Epithelial cell of proximal tubule (primary cell): ENCODE measurements at regions not wholly inside any gene's neighbourhood (a gene's known extent, or its start where the extent isn't known, plus 50 kb on each side); places are given as distances from the start of the nearest gene placed in this dataset.

Experiments
- DNase-seq: peaks from one replicate; pipeline ENCODE4 v3.0.0-alpha.2; 2011; ENCODE audit warnings: low read depth
- H3K4me3 ChIP-seq: 2 replicates; pipeline ENCODE4 v1.5.1; 2011; ENCODE audit warnings: low read depth, mild to moderate bottlenecking, low read length
- CTCF ChIP-seq: conservative IDR thresholded peaks from 2 replicates; pipeline ENCODE4 v1.5.1; 2012; ENCODE audit warnings: low read depth, mild to moderate bottlenecking, low read length

GRCh38 chr1:118317842-118318614, 133.0 kb upstream of the SPAG17 start:
- no peak for TF ChIP-seq CTCF
- DNase-seq = no peak
- no peak overlapping the region for H3K4me3 ChIP-seq

GRCh38 chr1:118306851-118307250, 121.8 kb upstream of the SPAG17 start:
- H3K4me3 ChIP-seq = no peak overlapping the region
- no peak for DNase-seq
- TF ChIP-seq CTCF = no peak

GRCh38 chr1:118304722-118305359, 119.8 kb upstream of the SPAG17 start:
- DNase-seq = no peak
- no peak overlapping the region for H3K4me3 ChIP-seq
- TF ChIP-seq CTCF = peak; percentile 68

- no peak for DNase-seq
- no peak for TF ChIP-seq CTCF
- H3K4me3 ChIP-seq = no peak overlapping the region
These were observed 118.5 kb upstream of the SPAG17 start for GRCh38 chr1:118303534-118303933.

- DNase-seq = no peak
- TF ChIP-seq CTCF = no peak
These were observed 118.0 kb upstream of the SPAG17 start for GRCh38 chr1:118303064-118303463.

GRCh38 chr1:118302145-118302544, 117.1 kb upstream of the SPAG17 start:
- no peak for TF ChIP-seq CTCF
- H3K4me3 ChIP-seq = no peak overlapping the region
- DNase-seq = no peak

More at GRCh38 chr1:118303064-118303463, 118.0 kb upstream of the SPAG17 start:
- no peak overlapping the region for H3K4me3 ChIP-seq

GRCh38 chr1:118300808-118301207, 115.8 kb upstream of the SPAG17 start:
- TF ChIP-seq CTCF = no peak
- DNase-seq = no peak
- H3K4me3 ChIP-seq = no peak overlapping the region
